HAP-1 (cell line): ENCODE measurements at regions not wholly inside any gene's neighbourhood (a gene's known extent, or its start where the extent isn't known, plus 50 kb on each side); places are given as distances from the start of the nearest gene placed in this dataset.

Experiments used
- DNase-seq, 2 experiments: peaks; one replicate each; pipeline ENCODE4 v3.0.0-alpha.2; 2016 to 2020; ENCODE audit warnings: low spot score in 2 of 2
- H3K27me3 ChIP-seq: fragments of 250-450 bp; sonication (Bioruptor Pico); 2 replicates; pipeline ENCODE4 v1.5.1; 2020; ENCODE audit warnings: low read depth, mild to moderate bottlenecking, moderate library complexity
- H3K36me3 ChIP-seq: fragments of 250-450 bp; sonication (Bioruptor Pico); replicated peaks from 2 replicates; pipeline ENCODE4 v1.5.1; 2020; ENCODE audit warnings: mild to moderate bottlenecking
- H3K4me1 ChIP-seq: fragments of 250-450 bp; sonication (Bioruptor Pico); 2 replicates; pipeline ENCODE4 v1.5.1; 2020; ENCODE audit warnings: mild to moderate bottlenecking
- H3K4me3 ChIP-seq: fragments of 250-450 bp; sonication (Bioruptor Pico); 2 replicates; pipeline ENCODE4 v1.5.1; 2020; ENCODE audit warnings: mild to moderate bottlenecking, moderate library complexity
- H3K9me3 ChIP-seq: fragments of 250-450 bp; sonication (Bioruptor Pico); 2 replicates; pipeline ENCODE4 v1.5.1; 2020; ENCODE audit warnings: mild to moderate bottlenecking, moderate library complexity
- in situ Hi-C: fragments of 300-500 bp; cut with MboI; formaldehyde crosslinking; loops from 3 replicates; pipeline ENCODE4 v1.14.3; 2020; ENCODE audit warnings: low sequenced_read_pairs, inconsistent platforms, mixed read lengths

DNA sequence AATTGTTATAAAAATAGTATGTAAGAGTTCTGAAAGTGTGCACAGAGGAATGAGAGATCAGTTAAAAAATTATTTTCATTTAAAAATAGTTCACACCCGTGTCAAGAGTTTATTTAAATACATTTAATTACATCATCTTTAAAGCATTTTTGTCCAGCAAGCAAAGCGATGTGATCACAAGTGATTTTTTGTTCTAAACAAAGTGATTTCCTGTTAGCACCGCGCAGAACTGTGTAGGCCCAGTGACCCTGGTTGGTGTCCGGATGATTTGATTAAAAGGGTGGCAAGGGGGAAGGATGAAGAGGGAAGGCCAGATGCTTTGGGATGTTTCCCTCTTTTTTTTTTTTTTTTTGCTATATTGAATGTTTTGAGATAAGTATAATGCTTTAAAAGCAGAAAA lies 227.8 kb upstream of the PITRM1 start:
- in situ Hi-C loops = no loop called here
- Histone ChIP-seq H3K4me3 (no peak overlapping the region), H3K4me1 (no peaks in the 10 kb centered on the region), H3K9me3 (no peaks in the 10 kb centered on the region), H3K27me3 (no peaks in the 10 kb centered on the region), H3K36me3 (no peaks in the 10 kb centered on the region)
- DNase-seq = no peak

DNA sequence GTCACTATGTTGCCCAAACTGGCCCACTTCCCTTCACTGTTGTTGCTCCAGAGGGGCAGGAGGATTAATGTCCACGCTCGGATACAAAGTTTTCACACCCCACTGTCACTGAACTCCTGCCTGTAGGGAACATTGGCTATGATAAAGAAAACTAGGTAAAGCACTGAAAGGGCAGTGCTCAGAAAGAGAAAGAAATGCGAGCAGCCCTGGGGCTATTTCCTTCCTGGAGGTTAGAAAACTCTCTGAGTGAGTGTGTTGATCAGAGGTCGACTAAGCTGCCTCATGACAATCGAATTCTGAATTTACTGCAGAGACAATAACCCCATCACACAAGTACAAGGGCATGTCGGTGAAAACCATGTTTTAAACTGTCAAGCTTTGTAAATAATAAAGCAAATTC lies 227.2 kb upstream of the PITRM1 start:
- in situ Hi-C loops = no loop called here

DNA sequence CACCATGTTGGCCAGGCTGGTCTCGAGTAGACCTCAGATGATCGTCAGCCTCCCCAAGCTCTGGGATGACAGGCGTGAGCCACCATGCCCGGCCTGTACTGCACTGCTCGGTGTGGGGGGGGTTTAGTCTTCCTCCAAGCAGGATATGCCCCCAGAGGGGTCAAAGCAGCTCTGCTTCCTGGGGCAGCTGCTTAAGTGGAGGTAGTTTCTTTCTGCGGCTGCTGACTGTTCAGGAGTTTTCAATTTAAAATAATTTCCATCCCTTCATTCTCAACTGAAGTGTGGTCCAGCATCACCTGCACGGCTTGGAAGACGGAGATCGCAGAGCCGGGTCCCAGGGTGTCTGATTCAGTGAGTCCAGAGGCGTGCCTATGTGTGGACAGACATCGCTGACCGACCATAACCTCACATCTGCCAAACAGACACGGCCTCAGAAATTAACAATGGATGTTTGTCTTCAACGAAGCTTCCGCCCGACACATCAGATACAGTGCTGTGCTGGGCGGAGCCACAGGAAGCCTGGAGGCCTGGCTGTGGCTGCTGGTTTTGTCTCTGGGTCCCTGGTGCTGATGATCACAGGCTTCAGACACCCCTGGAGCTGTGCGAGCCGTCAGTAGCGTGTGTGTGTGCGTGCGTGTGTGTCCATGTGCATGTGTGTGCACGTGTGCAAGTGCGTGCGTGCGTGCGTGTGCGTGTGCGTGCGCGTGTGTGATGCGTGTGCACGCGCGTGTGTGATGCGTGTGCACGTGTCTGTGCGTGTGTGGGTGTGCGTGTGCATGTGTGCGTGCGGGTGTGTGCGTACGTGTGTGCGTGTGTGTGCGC lies 226.5 kb upstream of the PITRM1 start:
- no peaks in the 10 kb centered on the region for H3K4me1 ChIP-seq
- no peak for DNase-seq
- no peaks in the 10 kb centered on the region for H3K9me3 ChIP-seq
- no peaks in the 10 kb centered on the region for H3K36me3 ChIP-seq
- no peaks in the 10 kb centered on the region for H3K27me3 ChIP-seq
- in situ Hi-C loops = no loop called here
- no peak overlapping the region for H3K4me3 ChIP-seq

More for the DNA sequence above, 227.2 kb upstream of the PITRM1 start:
- H3K4me1 ChIP-seq = no peaks in the 10 kb centered on the region
- no peaks in the 10 kb centered on the region for H3K36me3 ChIP-seq
- no peak for DNase-seq
- H3K4me3 ChIP-seq = no peak overlapping the region
- no peaks in the 10 kb centered on the region for H3K27me3 ChIP-seq
- no peaks in the 10 kb centered on the region for H3K9me3 ChIP-seq

DNA sequence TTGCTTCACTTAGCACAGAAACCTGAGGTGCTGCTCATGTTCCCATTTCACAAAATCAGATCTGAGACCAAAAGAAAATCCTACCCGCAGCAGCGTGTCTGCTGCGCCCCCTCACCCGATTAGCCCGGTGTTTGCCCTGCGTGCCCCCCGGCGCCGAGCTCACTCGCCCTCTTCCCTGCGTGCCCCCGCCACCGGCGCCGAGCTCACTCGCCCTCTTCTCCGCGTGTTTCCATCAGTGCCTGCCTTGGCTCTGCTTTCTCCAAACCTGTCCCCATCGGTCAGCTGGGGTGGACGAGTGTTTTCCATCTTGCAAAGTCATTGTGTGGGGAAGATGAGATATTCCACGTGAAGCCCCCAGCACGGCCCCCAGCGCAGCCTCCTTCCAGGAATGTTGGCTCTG lies 225.3 kb upstream of the PITRM1 start:
- Histone ChIP-seq H3K9me3 (no peaks in the 10 kb centered on the region), H3K36me3 (no peaks in the 10 kb centered on the region), H3K4me1 (no peaks in the 10 kb centered on the region), H3K27me3 (no peaks in the 10 kb centered on the region), H3K4me3 (no peak overlapping the region)
- in situ Hi-C loops = no loop called here
- no peak for DNase-seq

DNA sequence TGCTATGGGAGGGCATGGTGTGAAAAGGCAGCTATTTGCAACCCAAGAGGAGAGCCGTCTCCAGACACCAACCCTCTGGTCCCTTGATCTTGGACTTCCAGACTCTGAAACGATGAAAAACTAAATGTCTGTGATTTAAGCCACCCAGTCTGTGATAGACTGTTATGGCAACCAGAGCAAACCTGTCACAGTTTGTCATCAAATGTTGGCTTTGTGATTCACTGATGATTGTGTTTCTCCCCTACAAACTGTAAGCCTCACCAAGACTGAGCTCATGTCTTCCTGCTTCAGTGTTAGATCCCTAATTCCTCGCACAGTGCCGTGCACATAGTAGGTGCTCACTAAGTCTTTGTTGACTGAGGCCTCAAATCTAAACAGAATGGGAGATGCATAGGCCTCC lies 224.6 kb upstream of the PITRM1 start:
- no peaks in the 10 kb centered on the region for H3K4me1 ChIP-seq
- H3K4me3 ChIP-seq = no peak overlapping the region
- no peak for DNase-seq
- H3K27me3 ChIP-seq = no peaks in the 10 kb centered on the region
- no peaks in the 10 kb centered on the region for H3K9me3 ChIP-seq
- in situ Hi-C loops = no loop called here
- H3K36me3 ChIP-seq = no peaks in the 10 kb centered on the region

DNA sequence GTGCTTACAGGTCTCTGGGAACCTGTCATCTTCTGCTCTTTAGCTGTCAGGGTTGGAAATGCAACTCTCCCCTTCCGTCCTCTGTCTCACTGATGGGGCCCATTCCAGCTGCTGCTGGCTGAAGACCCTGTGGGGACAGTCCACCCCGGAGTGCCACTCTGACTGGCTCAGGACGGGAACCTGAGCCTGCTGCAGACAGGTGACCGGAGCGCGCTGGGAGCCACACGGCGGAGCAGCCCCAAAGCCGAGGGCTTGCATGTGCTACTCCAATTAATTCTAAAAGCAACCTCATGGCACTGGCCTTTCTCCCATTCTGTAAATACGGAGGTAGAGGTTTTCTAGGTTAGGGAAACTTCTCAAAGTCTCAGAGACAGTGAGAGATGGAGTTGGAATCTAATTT lies 223.5 kb upstream of the PITRM1 start:
- no peaks in the 10 kb centered on the region for H3K27me3 ChIP-seq
- no peaks in the 10 kb centered on the region for H3K4me1 ChIP-seq
- H3K4me3 ChIP-seq = no peak overlapping the region
- DNase-seq = no peak
- H3K9me3 ChIP-seq = no peaks in the 10 kb centered on the region
- no peaks in the 10 kb centered on the region for H3K36me3 ChIP-seq
- in situ Hi-C loops = no loop called here

DNA sequence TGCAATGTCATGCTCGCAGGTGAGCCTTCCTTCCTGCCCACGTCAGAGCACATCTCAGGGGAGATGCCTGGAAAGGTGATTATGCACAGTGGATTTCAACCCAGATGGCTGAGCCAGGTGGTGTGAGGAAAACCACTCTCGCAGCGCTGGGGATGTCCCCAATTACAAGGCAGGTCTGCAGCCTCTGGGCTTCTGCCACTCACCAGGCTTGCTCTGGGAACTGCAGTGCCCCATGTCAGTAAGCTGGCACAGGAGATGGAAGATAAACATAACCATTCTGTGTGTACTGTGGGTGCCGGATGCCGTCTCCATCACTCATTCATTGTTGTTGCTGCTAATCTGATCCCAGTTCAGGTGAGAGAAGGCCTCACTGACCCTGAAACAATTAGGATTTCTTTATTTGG lies 222.9 kb upstream of the PITRM1 start:
- no peak overlapping the region for H3K4me3 ChIP-seq
- no peak for DNase-seq
- in situ Hi-C loops = no loop called here
- no peaks in the 10 kb centered on the region for H3K4me1 ChIP-seq
- H3K36me3 ChIP-seq = no peaks in the 10 kb centered on the region
- H3K9me3 ChIP-seq = no peaks in the 10 kb centered on the region
- H3K27me3 ChIP-seq = no peaks in the 10 kb centered on the region

DNA sequence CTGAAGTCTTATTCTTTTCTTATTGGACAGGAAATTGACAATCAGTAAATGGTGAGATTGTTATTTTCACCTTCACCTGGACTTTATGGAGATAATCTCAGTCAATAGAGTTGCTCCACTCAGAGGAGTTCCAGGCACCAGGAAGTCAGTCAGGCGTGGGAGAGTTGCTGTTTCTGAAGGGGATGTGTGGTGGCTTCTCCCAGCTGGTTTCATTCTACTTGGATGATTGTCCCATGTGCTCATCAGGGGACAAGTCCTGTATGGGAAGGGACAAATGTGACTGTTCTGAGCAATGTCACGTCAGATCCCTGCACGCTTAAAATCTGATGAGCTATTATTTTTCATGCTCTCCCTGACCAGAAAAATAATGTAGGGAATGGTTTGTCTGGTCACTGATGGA lies 222.5 kb upstream of the PITRM1 start:
- no peaks in the 10 kb centered on the region for H3K4me1 ChIP-seq
- no peak overlapping the region for H3K4me3 ChIP-seq
- no peaks in the 10 kb centered on the region for H3K9me3 ChIP-seq
- in situ Hi-C loops = no loop called here
- H3K36me3 ChIP-seq = no peaks in the 10 kb centered on the region
- no peak for DNase-seq
- no peaks in the 10 kb centered on the region for H3K27me3 ChIP-seq

DNA sequence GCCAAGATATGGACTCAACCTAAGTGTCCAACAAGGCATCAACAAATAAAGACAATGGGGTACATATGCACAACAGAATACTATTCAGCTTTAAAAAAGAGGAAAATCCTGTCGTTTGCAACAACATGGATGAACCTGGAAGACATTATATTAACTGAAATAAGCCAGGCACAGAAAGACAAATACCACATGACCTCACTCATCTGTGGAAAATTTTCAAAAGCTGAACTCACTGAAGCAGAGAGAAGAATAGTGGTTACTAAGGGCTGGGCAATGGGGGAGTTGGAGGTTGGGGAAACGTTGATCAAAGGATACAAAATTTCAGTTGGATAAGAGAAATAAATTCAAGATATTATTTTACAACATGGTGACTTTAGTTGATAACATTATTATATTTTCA lies 221.4 kb upstream of the PITRM1 start:
- Histone ChIP-seq H3K36me3 (no peaks in the 10 kb centered on the region), H3K4me3 (no peak overlapping the region), H3K27me3 (no peaks in the 10 kb centered on the region), H3K4me1 (no peaks in the 10 kb centered on the region), H3K9me3 (no peaks in the 10 kb centered on the region)
- in situ Hi-C loops = no loop called here
- DNase-seq = no peak

DNA sequence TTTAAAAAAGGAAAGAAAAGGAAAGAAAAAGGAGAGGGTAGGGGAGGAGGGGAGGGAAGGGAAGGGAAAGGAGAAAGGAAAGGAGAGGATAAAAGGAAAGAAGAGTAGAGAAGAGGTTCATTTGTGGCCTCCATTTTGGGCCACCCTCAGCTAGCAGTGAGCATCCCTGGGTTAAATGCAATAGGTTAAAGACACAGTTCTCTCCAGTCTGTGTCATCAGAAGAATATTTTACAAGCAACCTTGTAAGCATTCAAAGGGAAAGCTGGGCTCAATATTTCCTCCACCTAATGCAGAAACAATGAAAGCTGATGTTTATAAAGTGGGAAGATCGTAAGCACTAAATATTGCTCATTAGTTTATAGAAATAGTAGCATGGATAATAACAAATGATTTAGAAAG lies 219.1 kb upstream of the PITRM1 start:
- Histone ChIP-seq H3K4me1 (no peaks in the 10 kb centered on the region), H3K9me3 (no peaks in the 10 kb centered on the region), H3K36me3 (no peaks in the 10 kb centered on the region), H3K4me3 (no peak overlapping the region), H3K27me3 (no peaks in the 10 kb centered on the region)
- no peak for DNase-seq
- in situ Hi-C loops = no loop called here

DNA sequence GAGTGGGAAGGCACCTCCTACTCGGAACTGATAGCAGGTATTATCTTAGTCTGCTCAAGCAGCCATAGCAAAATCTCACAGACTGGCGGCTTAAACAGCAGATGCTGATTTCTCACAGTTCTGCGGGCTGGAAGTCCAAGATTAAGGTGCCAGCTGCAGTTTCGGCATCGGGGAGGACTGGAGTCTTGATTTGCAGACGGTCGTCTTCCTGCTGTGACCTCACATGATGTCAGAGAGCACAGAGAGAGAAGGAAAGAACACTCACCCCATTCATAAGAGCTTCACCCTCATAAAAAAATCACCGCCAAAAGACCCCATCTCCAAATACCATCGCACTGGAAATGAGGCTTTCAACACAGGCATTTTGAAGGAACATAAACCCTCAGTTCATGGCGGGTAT lies 216.5 kb upstream of the PITRM1 start:
- in situ Hi-C loops = no loop called here
- Histone ChIP-seq H3K9me3 (no peaks in the 10 kb centered on the region), H3K27me3 (no peaks in the 10 kb centered on the region), H3K36me3 (no peaks in the 10 kb centered on the region), H3K4me3 (no peak overlapping the region), H3K4me1 (no peaks in the 10 kb centered on the region)
- DNase-seq = no peak

DNA sequence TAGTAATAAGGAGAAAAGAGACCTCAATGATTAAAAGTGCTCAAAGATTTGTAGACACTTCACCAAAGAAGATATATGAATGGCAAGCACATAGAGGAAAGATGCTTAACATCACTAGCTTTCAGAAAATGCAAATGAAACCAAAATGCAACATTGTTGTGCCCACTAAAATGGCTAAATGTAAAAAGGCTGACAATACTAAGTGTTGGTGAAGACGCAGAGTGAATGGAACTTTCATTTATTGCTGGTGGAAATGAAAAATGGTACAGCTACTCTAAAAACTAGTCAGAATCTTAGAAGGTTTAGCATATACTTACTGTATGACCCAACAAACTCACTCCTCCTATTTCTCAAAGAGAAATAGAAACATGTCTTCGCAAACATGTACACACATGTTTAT lies 212.9 kb upstream of the PITRM1 start:
- no peak for DNase-seq
- no peaks in the 10 kb centered on the region for H3K27me3 ChIP-seq
- in situ Hi-C loops = no loop called here
- H3K9me3 ChIP-seq = no peaks in the 10 kb centered on the region
- no peaks in the 10 kb centered on the region for H3K36me3 ChIP-seq
- no peaks in the 10 kb centered on the region for H3K4me1 ChIP-seq
- H3K4me3 ChIP-seq = no peak overlapping the region

DNA sequence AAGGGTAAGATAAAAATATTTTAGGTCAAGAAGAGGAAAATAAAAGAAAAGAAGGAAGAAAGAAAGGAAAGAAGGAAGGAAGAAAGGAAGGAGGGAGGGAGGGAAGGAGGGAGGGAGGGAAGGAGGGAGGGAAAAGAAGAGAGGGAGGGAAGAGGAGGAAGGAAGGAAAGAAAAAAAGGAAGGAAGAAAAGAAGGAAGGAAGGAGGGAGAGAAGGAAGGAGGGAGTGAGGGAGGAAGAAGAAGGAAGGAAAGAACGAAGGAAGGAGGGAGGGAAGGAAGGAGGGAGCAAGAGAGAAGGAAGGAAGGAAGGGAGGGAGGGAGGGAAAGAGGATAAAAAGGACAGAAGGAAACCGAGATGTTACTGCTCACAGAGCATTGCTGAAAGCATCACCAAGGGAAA lies 209.5 kb upstream of the PITRM1 start:
- Histone ChIP-seq H3K27me3 (no peaks in the 10 kb centered on the region), H3K9me3 (no peaks in the 10 kb centered on the region), H3K36me3 (no peaks in the 10 kb centered on the region), H3K4me1 (no peaks in the 10 kb centered on the region), H3K4me3 (no peak overlapping the region)
- in situ Hi-C loops = no loop called here
- DNase-seq = no peak

DNA sequence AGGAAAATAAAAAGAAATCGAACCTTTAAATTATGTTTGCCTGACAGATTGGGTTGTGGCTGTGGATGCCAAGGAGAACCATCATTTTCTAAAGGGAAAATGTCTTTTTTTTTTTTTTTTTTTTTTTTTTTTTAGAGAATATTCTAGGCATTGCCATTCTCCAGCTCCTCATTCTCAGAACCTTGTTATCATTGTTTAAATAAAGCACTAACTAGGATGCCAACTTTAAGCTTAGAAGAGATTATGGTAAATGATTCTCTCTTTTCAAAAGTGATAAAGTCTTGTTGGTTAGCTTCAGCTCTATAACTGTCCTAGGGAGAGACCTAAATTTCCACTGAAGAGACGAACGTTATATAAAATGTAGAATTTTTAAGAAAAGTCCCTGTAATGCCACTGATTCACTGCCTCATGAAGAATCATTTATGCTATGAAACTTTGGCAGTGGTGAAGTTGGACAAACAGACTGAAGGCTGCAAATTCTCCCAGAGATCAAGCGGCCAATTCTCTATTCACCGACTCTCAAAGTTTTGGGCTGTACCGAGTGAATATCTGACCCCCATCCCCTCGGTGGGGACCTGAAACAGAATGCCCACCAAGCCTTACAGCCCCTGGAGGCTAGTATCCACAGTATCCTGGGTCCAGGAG lies 207.9 kb upstream of the PITRM1 start:
- Histone ChIP-seq H3K36me3 (no peaks in the 10 kb centered on the region), H3K27me3 (no peaks in the 10 kb centered on the region), H3K4me3 (no peak overlapping the region), H3K9me3 (no peaks in the 10 kb centered on the region), H3K4me1 (no peaks in the 10 kb centered on the region)
- DNase-seq = no peak
- in situ Hi-C loops = no loop called here

DNA sequence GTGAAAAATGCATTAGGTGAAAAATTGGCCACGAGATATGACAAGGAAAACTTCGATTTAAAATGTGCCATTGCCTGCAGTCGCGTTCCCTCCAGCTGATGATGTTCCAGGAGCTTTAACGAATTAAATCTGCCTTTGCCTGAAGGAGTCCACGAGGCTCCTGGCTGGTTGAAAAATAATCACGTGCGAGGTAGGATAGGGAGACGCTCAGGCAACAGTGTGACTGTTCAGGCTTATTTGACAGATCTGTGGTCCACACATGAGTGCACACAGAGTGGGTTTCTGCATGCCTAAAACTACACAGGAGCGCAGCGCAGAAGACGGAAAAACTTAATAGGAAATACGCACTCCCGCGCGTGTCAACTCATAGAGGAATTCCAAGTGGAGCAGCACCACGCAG lies 204.0 kb upstream of the PITRM1 start:
- Histone ChIP-seq H3K36me3 (no peaks in the 10 kb centered on the region), H3K4me3 (no peak overlapping the region), H3K4me1 (no peaks in the 10 kb centered on the region), H3K27me3 (no peaks in the 10 kb centered on the region), H3K9me3 (no peaks in the 10 kb centered on the region)
- DNase-seq = no peak
- in situ Hi-C loops = no loop called here
